OCI-LY7 (cell line): ENCODE measurements at regions not wholly inside any gene's neighbourhood (a gene's known extent, or its start where the extent isn't known, plus 50 kb on each side); places are given as distances from the start of the nearest gene placed in this dataset.

Experiments
- BruUV-seq: library from RNA; stranded (reverse); fragments of 400-500 nt; replicated peaks from 2 replicates; lab custom pipeline; 2021; lab: Mats Ljungman, UMichigan
- CTCF ChIA-PET: fragments of 300-600 bp; sonication (Branson Sonifier 250); formaldehyde crosslinking; loops from one replicate; lab custom pipeline; 2022; ENCODE audit warnings: antibody characterized with exemption; ENCODE audit not compliant: unreplicated experiment; lab: Charles Lee
- POLR2A ChIA-PET: fragments of 300-600 bp; sonication (Branson Sonifier 250); formaldehyde crosslinking; loops from one replicate; lab custom pipeline; 2022; ENCODE audit warnings: antibody characterized with exemption; lab: Charles Lee
- DNase-seq: peaks from one replicate; pipeline ENCODE4 v3.0.0-alpha.2; 2015; ENCODE audit warnings: low spot score
- H2AFZ ChIP-seq: fragments of 200-600 bp; sonication (generic), shearing (Covaris generic); 2 replicates; pipeline ENCODE4 v1.6.1; 2014; ENCODE audit warnings: mild to moderate bottlenecking, antibody characterized with exemption, low read length, moderate library complexity
- H3K27ac ChIP-seq: fragments of 200-600 bp; sonication (generic); 2 replicates; pipeline ENCODE4 v1.5.1; 2014; ENCODE audit warnings: mixed run types, low read depth, mild to moderate bottlenecking, moderate library complexity, low read length, inconsistent platforms; ENCODE audit not compliant: poor library complexity, severe bottlenecking
- H3K36me3 ChIP-seq: fragments of 200-600 bp; sonication (generic); 2 replicates; pipeline ENCODE4 v1.6.1; 2014; ENCODE audit warnings: mild to moderate bottlenecking, antibody characterized with exemption, low read length, moderate library complexity, mixed read lengths; ENCODE audit not compliant: insufficient read depth
- H3K4me1 ChIP-seq: fragments of 200-600 bp; sonication (generic); 2 replicates; pipeline ENCODE4 v1.5.1; 2014; ENCODE audit warnings: mild to moderate bottlenecking, low read length; ENCODE audit not compliant: insufficient read depth, poor library complexity, severe bottlenecking
- H3K4me2 ChIP-seq: fragments of 200-600 bp; sonication (generic); 2 replicates; pipeline ENCODE4 v1.6.1; 2014; ENCODE audit warnings: mild to moderate bottlenecking, low read length
- H3K4me3 ChIP-seq: fragments of 200-600 bp; sonication (generic); 2 replicates; pipeline ENCODE4 v1.5.1; 2014; ENCODE audit warnings: mild to moderate bottlenecking, low read depth, low read length; ENCODE audit not compliant: poor library complexity, severe bottlenecking
- H3K79me2 ChIP-seq: fragments of 200-600 bp; sonication (generic); 2 replicates; pipeline ENCODE4 v1.6.1; 2016; ENCODE audit warnings: low read depth, mild to moderate bottlenecking, low read length, moderate library complexity, mixed read lengths; ENCODE audit not compliant: insufficient read depth
- H3K9me2 ChIP-seq: fragments of 200-600 bp; sonication (generic); 2 replicates; pipeline ENCODE4 v1.6.1; 2016; ENCODE audit warnings: mild to moderate bottlenecking, low read length, mixed read lengths; ENCODE audit not compliant: insufficient read depth
- H3K9me3 ChIP-seq: fragments of 200-600 bp; sonication (generic); 2 replicates; pipeline ENCODE4 v1.6.1; 2014; ENCODE audit warnings: mild to moderate bottlenecking, mixed run types, low read length, mixed read lengths
- H4K20me1 ChIP-seq: fragments of 200-600 bp; sonication (generic); 2 replicates; pipeline ENCODE4 v1.6.1; 2014; ENCODE audit warnings: mild to moderate bottlenecking, antibody characterized with exemption, low read length, moderate library complexity, mixed read lengths; ENCODE audit not compliant: insufficient read depth
- CTCF ChIP-seq: fragments of 200-600 bp; sonication (generic); conservative IDR thresholded peaks from 2 replicates; pipeline ENCODE4 v1.5.1; 2014; ENCODE audit warnings: mild to moderate bottlenecking, antibody characterized with exemption, low read length, moderate library complexity, mixed read lengths
- EZH2phosphoT487 ChIP-seq: fragments of 200-600 bp; sonication (generic); IDR thresholded peaks from 2 replicates; pipeline ENCODE4 v1.6.1; 2018; ENCODE audit warnings: low read depth, borderline replicate concordance, mild to moderate bottlenecking, mixed run types, antibody characterized with exemption, low read length, moderate library complexity, mixed read lengths
- intact Hi-C: fragments of 100-400 bp; cut with micrococcal nuclease; formaldehyde crosslinking; loops from one replicate; pipeline ENCODE4 v1.10.0; 2022; ENCODE audit not compliant: unreplicated experiment

GRCh38 chr11:116471608-116472256 is 301.1 kb downstream of the BUD13 start:
- ChIA-PET CTCF (no interaction called here), POLR2A (no interaction called here)
- Histone ChIP-seq H3K9me3 (no peaks in the 10 kb centered on the region), H3K4me2 (no peak overlapping the region), H3K79me2 (no peaks in the 10 kb centered on the region), H2AFZ (no peak overlapping the region), H4K20me1 (no peaks in the 10 kb centered on the region), H3K9me2 (no peaks in the 10 kb centered on the region), H3K4me1 (no peaks in the 10 kb centered on the region), H3K27ac (no peak overlapping the region), H3K4me3 (no peak overlapping the region), H3K36me3 (no peaks in the 10 kb centered on the region)
- no TSS peak for BruUV-seq
- TF ChIP-seq EZH2phosphoT487 (no peak), CTCF (no peak)
- no peak for DNase-seq
- intact Hi-C loops, result no loop called here

- intact Hi-C loops, result loop anchor here (10.0 kb wide), 1 partner anchor 1606 kb away; the partner anchor contains the start of gene TMPRSS4
- Histone ChIP-seq H4K20me1 (no peaks in the 10 kb centered on the region), H3K36me3 (no peaks in the 10 kb centered on the region), H2AFZ (no peak overlapping the region), H3K9me2 (no peaks in the 10 kb centered on the region), H3K4me2 (no peak overlapping the region), H3K9me3 (no peaks in the 10 kb centered on the region), H3K79me2 (no peaks in the 10 kb centered on the region), H3K4me1 (no peaks in the 10 kb centered on the region), H3K27ac (no peak overlapping the region), H3K4me3 (no peak overlapping the region)
- BruUV-seq, result no TSS peak
- no peak for DNase-seq
- ChIA-PET CTCF (no interaction called here), POLR2A (interaction anchor here (0.5 kb wide), 1 partner anchor 550 kb away, joined by 3 read pairs; no protein-coding TSS in a partner anchor)
- TF ChIP-seq EZH2phosphoT487 (no peak), CTCF (no peak)
Observed at GRCh38 chr11:116468699-116469098, 304.1 kb downstream of the BUD13 start.

GRCh38 chr11:116467823-116468222 is 305.0 kb downstream of the BUD13 start:
- Histone ChIP-seq H3K36me3 (no peaks in the 10 kb centered on the region), H3K4me2 (no peak overlapping the region), H3K27ac (no peak overlapping the region), H3K4me3 (no peak overlapping the region), H3K9me3 (no peaks in the 10 kb centered on the region), H3K4me1 (no peaks in the 10 kb centered on the region), H3K9me2 (no peaks in the 10 kb centered on the region), H2AFZ (no peak overlapping the region), H3K79me2 (no peaks in the 10 kb centered on the region), H4K20me1 (no peaks in the 10 kb centered on the region)
- BruUV-seq, result no TSS peak
- intact Hi-C loops, result loop anchor here (10.0 kb wide), 1 partner anchor 1607 kb away; the partner anchor contains the start of gene TMPRSS4
- ChIA-PET POLR2A (no interaction called here), CTCF (no interaction called here)
- no peak for DNase-seq
- TF ChIP-seq CTCF, result no peak
- no peak for TF ChIP-seq EZH2phosphoT487
